Frontal cortex (tissue), 3 donors: ENCODE measurements at regions not wholly inside any gene's neighbourhood (a gene's known extent, or its start where the extent isn't known, plus 50 kb on each side); places are given as distances from the start of the nearest gene placed in this dataset.
"Not testable (repeated sequence)": the region's sequence is repeated elsewhere in the genome, so short reads cannot be mapped to it uniquely, and the experiment has no call there.

Experiments used
- DNase-seq, 2 donors: peaks; one replicate each; pipeline ENCODE4 v3.0.0; 2012; ENCODE audit warnings: low spot score in 2 of 2
- FAIRE-seq: peaks from 2 replicates; lab custom pipeline; 2012; peaks lifted over from hg19 to GRCh38; lab: Jason Lieb, UNC
- donor health status: control.
- donor health status: control.
- donor health status: control.

GRCh38 chr6:14596410-14596809, 478.8 kb downstream of the CD83 start:
- DNase-seq: no peak
- FAIRE-seq: no peak

- no peak for FAIRE-seq
- no peak for DNase-seq
Measured at GRCh38 chr6:14597090-14597489, 479.5 kb downstream of the CD83 start.

GRCh38 chr6:14598017-14598864, 480.7 kb downstream of the CD83 start:
- DNase-seq (no peak), FAIRE-seq (no peak)

GRCh38 chr6:14600306-14600705, 482.7 kb downstream of the CD83 start:
- FAIRE-seq, DNase-seq: not testable (repeated sequence)

- FAIRE-seq (no peak), DNase-seq (no peak)
Measured at GRCh38 chr6:14601490-14601889, 483.9 kb downstream of the CD83 start.

- no peak for FAIRE-seq
- DNase-seq: no peak
Measured at GRCh38 chr6:14606353-14606752, 488.8 kb downstream of the CD83 start.

GRCh38 chr6:14610141-14610540, 492.6 kb downstream of the CD83 start:
- FAIRE-seq (no peak), DNase-seq (no peak)

- no peak for FAIRE-seq
- no peak for DNase-seq
Measured at GRCh38 chr6:14612016-14612980, 494.7 kb downstream of the CD83 start.

- DNase-seq (no peak), FAIRE-seq (no peak)
Measured at GRCh38 chr6:14614631-14615030, 497.1 kb downstream of the CD83 start.

GRCh38 chr6:14616656-14617055, 499.1 kb downstream of the CD83 start:
- FAIRE-seq (no peak), DNase-seq (no peak)

GRCh38 chr6:14618759-14619418, 501.3 kb downstream of the CD83 start:
- FAIRE-seq (no peak), DNase-seq (no peak)

- no peak for FAIRE-seq
Measured at GRCh38 chr6:14619419-14619781, 501.8 kb downstream of the CD83 start.

GRCh38 chr6:14620522-14620921, 502.9 kb downstream of the CD83 start:
- FAIRE-seq (no peak), DNase-seq (no peak)

More at GRCh38 chr6:14619419-14619781, 501.8 kb downstream of the CD83 start:
- no peak for DNase-seq

GRCh38 chr6:14621518-14621917, 503.9 kb downstream of the CD83 start:
- DNase-seq (no peak), FAIRE-seq (no peak)

GRCh38 chr6:14622085-14622484, 504.5 kb downstream of the CD83 start:
- no peak for FAIRE-seq
- DNase-seq: no peak

GRCh38 chr6:14622909-14623505, 505.4 kb downstream of the CD83 start:
- FAIRE-seq: no peak
- DNase-seq: no peak

- FAIRE-seq: no peak
- DNase-seq: no peak
Measured at GRCh38 chr6:14625173-14625895, 507.8 kb downstream of the CD83 start.

- FAIRE-seq (no peak), DNase-seq (no peak)
Measured at GRCh38 chr6:14626556-14626955, 509.0 kb downstream of the CD83 start.

- DNase-seq: no peak
Measured at GRCh38 chr6:14630016-14630415, 512.4 kb downstream of the CD83 start.

More at GRCh38 chr6:14630016-14630415, 512.4 kb downstream of the CD83 start:
- no peak for FAIRE-seq
